NCI-H2107 treated with DMSO at 0.1 percent for 48 hours (cell line): ENCODE measurements at regions not wholly inside any gene's neighbourhood (a gene's known extent, or its start where the extent isn't known, plus 50 kb on each side); places are given as distances from the start of the nearest gene placed in this dataset.

Experiments used
- DNase-seq: peaks from one replicate; lab custom pipeline; 2025; ENCODE audit not compliant: unreplicated experiment; lab: John Stamatoyannopoulos, UW

GRCh38 chr6:74650668-74651067, 555.2 kb downstream of the COL12A1 start:
- DNase-seq = no peak

GRCh38 chr6:74646461-74646860, 559.4 kb downstream of the COL12A1 start:
- DNase-seq = no peak

GRCh38 chr6:74645108-74645849, 560.6 kb downstream of the COL12A1 start:
- DNase-seq = no peak

GRCh38 chr6:74642101-74642500, 563.8 kb downstream of the COL12A1 start:
- no peak for DNase-seq

- no peak for DNase-seq
Observed at GRCh38 chr6:74638412-74638811, 567.4 kb downstream of the COL12A1 start.

GRCh38 chr6:74632196-74632875, 573.5 kb downstream of the COL12A1 start:
- DNase-seq = no peak

- no peak for DNase-seq
Observed at GRCh38 chr6:74631564-74631963, 574.3 kb downstream of the COL12A1 start.

GRCh38 chr6:74626288-74626687, 579.6 kb downstream of the COL12A1 start:
- no peak for DNase-seq

GRCh38 chr6:74623027-74623426, 582.8 kb downstream of the COL12A1 start:
- DNase-seq = no peak

- no peak for DNase-seq
Observed at GRCh38 chr6:74611220-74611619, 594.6 kb downstream of the COL12A1 start.

- DNase-seq = no peak
Observed at GRCh38 chr6:74610352-74610751, 595.5 kb downstream of the COL12A1 start.

- no peak for DNase-seq
Observed at GRCh38 chr6:74609871-74610270, 596.0 kb downstream of the COL12A1 start.

- DNase-seq = no peak
Observed at GRCh38 chr6:74607934-74608333, 597.9 kb downstream of the COL12A1 start.

GRCh38 chr6:74607468-74607867, 598.4 kb downstream of the COL12A1 start:
- DNase-seq = no peak

- no peak for DNase-seq
Observed at GRCh38 chr6:74606582-74607071, 599.2 kb downstream of the COL12A1 start.

- no peak for DNase-seq
Observed at GRCh38 chr6:74605922-74606581, 599.8 kb downstream of the COL12A1 start.

GRCh38 chr6:74604279-74604678, 601.6 kb downstream of the COL12A1 start:
- DNase-seq = no peak

GRCh38 chr6:74603322-74604076, 602.4 kb downstream of the COL12A1 start:
- DNase-seq = no peak

GRCh38 chr6:74602206-74602605, 603.6 kb downstream of the COL12A1 start:
- DNase-seq = no peak

GRCh38 chr6:74598462-74599393, 607.1 kb downstream of the COL12A1 start:
- DNase-seq = no peak
